ENCODE measurements at regions not wholly inside any gene's neighbourhood (a gene's known extent, or its start where the extent isn't known, plus 50 kb on each side); places are given as distances from the start of the nearest gene placed in this dataset.

DNA sequence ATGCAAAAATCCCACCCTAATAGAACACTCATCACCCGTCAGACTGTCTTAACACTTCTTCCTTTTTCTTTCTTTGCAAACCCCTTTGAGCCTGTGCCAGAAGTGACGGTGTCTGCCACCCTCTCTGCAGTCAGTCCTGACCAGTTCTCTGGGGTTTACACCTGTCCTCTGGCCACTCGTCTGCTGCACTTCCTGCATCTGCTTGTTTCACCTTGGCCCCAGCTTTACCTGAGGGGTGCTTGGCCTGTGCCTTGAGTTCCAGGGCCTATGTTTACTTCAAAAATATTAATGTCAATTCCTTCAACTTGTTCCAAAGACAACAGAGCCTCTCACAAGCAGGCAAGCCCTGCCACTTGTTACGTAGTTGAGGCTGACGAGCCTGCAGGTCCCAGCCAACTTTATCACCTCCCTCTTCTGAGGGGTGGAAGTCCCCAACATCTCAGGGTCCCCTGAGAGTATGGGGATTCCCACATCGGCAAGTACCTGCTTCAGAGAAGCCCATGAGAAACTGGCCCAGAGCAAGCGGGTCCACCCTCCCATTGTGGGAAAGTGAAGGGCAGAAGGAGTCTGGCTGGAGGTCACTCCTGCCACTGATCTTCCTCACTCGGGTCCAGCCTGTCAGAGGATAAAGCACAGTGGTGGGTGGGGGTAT is 205.4 kb downstream of the DAD1 start:
- Histone ChIP-seq H3K27me3 (ENCODE audit: control insufficient read depth in 2 of 2, insufficient read depth in 2 of 2, low read length in 2 of 2) (no peaks in the 10 kb centered on the region), H3K4me1 (ENCODE audit: control insufficient read depth in 1 of 2, insufficient read depth in 2 of 2, low read length in 2 of 2) (no peaks in the 10 kb centered on the region), H3K36me3 (replicated peaks in 1 of 2; ENCODE audit: control insufficient read depth in 1 of 2, insufficient read depth in 2 of 2, low read length in 2 of 2) (no peaks in the 10 kb centered on the region), H4K20me1 (ENCODE audit: insufficient read depth, low read length) (no peaks in the 10 kb centered on the region), H3K27ac (ENCODE audit: low read depth in 1 of 2, low read length in 2 of 2) (no peak overlapping the region), H3K4me2 (replicated peaks; ENCODE audit: extremely low read depth, low read length, poor library complexity, severe bottlenecking) (no peak overlapping the region), H2AFZ (ENCODE audit: insufficient read depth, low read depth, low read length, poor library complexity, severe bottlenecking) (no peak overlapping the region), H3K79me2 (ENCODE audit: insufficient read depth, low read length) (no peaks in the 10 kb centered on the region), H3K9me3 (replicated peaks in 1 of 2; ENCODE audit: control insufficient read depth in 1 of 2, insufficient read depth in 1 of 2, low read length in 2 of 2) (no peaks in the 10 kb centered on the region), H3K9ac (ENCODE audit: insufficient read depth, low read length, poor library complexity, severe bottlenecking) (no peak overlapping the region), H3K4me3 (replicated peaks in 1 of 3; ENCODE audit: low read depth in 2 of 3, low read length in 3 of 3) (no peak overlapping the region)
- 35% methylated on average over 3 of the region's 8 CpGs for WGBS (ENCODE audit: insufficient coverage)
- peaks cover 4% of the 10 kb centered on the region for H3K4me1 Mint-ChIP-seq
- intact Hi-C loops (cut with micrococcal nuclease) = no loop called here
- DNase-seq = no peak
- H3K27ac Mint-ChIP-seq = no peak overlapping the region
- H3K36me3 Mint-ChIP-seq = no peaks in the 10 kb centered on the region
- peaks cover 0 to 1% (median 0%) of the 10 kb centered on the region in 3 donors for H3K27me3 Mint-ChIP-seq (ENCODE audit: low read depth in 3 of 3)
- H3K4me3 Mint-ChIP-seq = no peak overlapping the region
- TF ChIP-seq, protein P1, sequence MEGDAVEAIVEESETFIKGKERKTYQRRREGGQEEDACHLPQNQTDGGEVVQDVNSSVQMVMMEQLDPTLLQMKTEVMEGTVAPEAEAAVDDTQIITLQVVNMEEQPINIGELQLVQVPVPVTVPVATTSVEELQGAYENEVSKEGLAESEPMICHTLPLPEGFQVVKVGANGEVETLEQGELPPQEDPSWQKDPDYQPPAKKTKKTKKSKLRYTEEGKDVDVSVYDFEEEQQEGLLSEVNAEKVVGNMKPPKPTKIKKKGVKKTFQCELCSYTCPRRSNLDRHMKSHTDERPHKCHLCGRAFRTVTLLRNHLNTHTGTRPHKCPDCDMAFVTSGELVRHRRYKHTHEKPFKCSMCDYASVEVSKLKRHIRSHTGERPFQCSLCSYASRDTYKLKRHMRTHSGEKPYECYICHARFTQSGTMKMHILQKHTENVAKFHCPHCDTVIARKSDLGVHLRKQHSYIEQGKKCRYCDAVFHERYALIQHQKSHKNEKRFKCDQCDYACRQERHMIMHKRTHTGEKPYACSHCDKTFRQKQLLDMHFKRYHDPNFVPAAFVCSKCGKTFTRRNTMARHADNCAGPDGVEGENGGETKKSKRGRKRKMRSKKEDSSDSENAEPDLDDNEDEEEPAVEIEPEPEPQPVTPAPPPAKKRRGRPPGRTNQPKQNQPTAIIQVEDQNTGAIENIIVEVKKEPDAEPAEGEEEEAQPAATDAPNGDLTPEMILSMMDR (IDR thresholded peaks at IDR 0.05) = no peak
- no peaks in the 10 kb centered on the region for H3K9me3 Mint-ChIP-seq

DNA sequence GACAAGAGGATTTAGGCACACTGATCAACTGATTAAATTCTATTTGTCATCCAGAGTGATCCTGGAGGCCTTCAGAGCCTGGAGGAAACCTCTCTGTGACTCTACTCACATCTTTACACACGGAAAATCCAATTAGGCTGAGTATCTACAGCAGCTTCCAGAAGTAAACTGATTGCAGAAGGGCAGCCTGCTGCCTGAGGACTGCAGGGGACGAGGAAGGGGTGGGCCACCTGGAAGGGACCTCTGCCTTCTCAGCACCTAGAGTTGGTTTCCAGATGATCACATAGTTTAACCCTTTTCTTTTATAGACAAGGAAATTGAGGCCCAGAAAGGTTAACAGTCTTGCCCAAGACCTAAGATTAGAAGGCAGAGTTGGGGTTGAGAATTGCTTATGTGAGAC is 206.1 kb downstream of the DAD1 start:
- Histone ChIP-seq H3K4me2 (replicated peaks; ENCODE audit: extremely low read depth, low read length, poor library complexity, severe bottlenecking) (no peak overlapping the region), H4K20me1 (ENCODE audit: insufficient read depth, low read length) (no peaks in the 10 kb centered on the region), H3K9me3 (replicated peaks in 1 of 2; ENCODE audit: control insufficient read depth in 1 of 2, insufficient read depth in 1 of 2, low read length in 2 of 2) (no peaks in the 10 kb centered on the region), H3K36me3 (replicated peaks in 1 of 2; ENCODE audit: control insufficient read depth in 1 of 2, insufficient read depth in 2 of 2, low read length in 2 of 2) (no peaks in the 10 kb centered on the region), H3K79me2 (ENCODE audit: insufficient read depth, low read length) (no peaks in the 10 kb centered on the region), H3K4me3 (replicated peaks in 1 of 3; ENCODE audit: low read depth in 2 of 3, low read length in 3 of 3) (no peak overlapping the region), H3K4me1 (ENCODE audit: control insufficient read depth in 1 of 2, insufficient read depth in 2 of 2, low read length in 2 of 2) (no peaks in the 10 kb centered on the region), H3K27me3 (ENCODE audit: control insufficient read depth in 2 of 2, insufficient read depth in 2 of 2, low read length in 2 of 2) (no peaks in the 10 kb centered on the region), H3K9ac (ENCODE audit: insufficient read depth, low read length, poor library complexity, severe bottlenecking) (no peak overlapping the region), H2AFZ (ENCODE audit: insufficient read depth, low read depth, low read length, poor library complexity, severe bottlenecking) (no peak overlapping the region), H3K27ac (ENCODE audit: low read depth in 1 of 2, low read length in 2 of 2) (no peak overlapping the region)
- Mint-ChIP-seq H3K9me3 (no peaks in the 10 kb centered on the region), H3K4me1 (peaks cover 4% of the 10 kb centered on the region), H3K36me3 (no peaks in the 10 kb centered on the region), H3K4me3 (no peak overlapping the region), H3K27ac (no peak overlapping the region), H3K27me3 (ENCODE audit: low read depth in 3 of 3) (peaks cover 0 to 1% (median 0%) of the 10 kb centered on the region in 3 donors)
- TF ChIP-seq, protein P1 (IDR thresholded peaks at IDR 0.05) = no peak
- 100% methylated on average over 1 of the region's 2 CpGs for WGBS (ENCODE audit: insufficient coverage)
- DNase-seq = no peak
- intact Hi-C loops (cut with micrococcal nuclease) = no loop called here

All from CD14-positive monocyte (primary cell).